ENCODE measurements at regions not wholly inside any gene's neighbourhood (a gene's known extent, or its start where the extent isn't known, plus 50 kb on each side); places are given as distances from the start of the nearest gene placed in this dataset.

DNA sequence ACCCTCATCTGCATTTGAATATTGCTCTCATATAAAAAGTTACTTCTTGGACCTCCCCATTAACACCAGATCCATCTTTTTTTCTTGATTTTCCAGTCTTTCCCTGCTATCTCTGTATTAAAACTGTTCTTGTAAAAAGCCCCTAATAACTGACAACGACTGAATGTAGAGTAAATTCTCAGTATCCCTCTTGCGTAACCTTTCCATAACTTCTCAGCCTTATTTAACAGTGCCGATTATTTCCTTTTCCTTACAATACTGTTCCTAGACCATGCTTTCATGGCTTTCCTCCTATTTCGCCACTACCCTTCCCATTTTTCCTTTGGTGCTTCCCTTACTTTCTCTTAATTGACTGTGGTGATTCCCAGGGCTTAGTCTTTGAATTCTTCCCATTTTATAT is 348.9 kb upstream of the DSEL start:
- no peaks in the 10 kb centered on the region for H3K4me1 ChIP-seq (ENCODE audit: control insufficient read depth, low read length)
- no peaks in the 10 kb centered on the region for H3F3A ChIP-seq (ENCODE audit: control insufficient read depth, insufficient read depth)
- no peaks in the 10 kb centered on the region for H4K20me1 ChIP-seq (ENCODE audit: control insufficient read depth, insufficient read depth, low read depth, low read length)
- no peaks in the 10 kb centered on the region for H3K9me2 ChIP-seq (replicated peaks; ENCODE audit: control insufficient read depth, low read length)
- H3K27ac ChIP-seq (ENCODE audit: low read depth, low read length), result no peak overlapping the region
- TF ChIP-seq, protein P1, sequence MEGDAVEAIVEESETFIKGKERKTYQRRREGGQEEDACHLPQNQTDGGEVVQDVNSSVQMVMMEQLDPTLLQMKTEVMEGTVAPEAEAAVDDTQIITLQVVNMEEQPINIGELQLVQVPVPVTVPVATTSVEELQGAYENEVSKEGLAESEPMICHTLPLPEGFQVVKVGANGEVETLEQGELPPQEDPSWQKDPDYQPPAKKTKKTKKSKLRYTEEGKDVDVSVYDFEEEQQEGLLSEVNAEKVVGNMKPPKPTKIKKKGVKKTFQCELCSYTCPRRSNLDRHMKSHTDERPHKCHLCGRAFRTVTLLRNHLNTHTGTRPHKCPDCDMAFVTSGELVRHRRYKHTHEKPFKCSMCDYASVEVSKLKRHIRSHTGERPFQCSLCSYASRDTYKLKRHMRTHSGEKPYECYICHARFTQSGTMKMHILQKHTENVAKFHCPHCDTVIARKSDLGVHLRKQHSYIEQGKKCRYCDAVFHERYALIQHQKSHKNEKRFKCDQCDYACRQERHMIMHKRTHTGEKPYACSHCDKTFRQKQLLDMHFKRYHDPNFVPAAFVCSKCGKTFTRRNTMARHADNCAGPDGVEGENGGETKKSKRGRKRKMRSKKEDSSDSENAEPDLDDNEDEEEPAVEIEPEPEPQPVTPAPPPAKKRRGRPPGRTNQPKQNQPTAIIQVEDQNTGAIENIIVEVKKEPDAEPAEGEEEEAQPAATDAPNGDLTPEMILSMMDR (IDR thresholded peaks at IDR 0.05; ENCODE audit: low read depth, low read length, poor library complexity, severe bottlenecking), result no peak
- no peak for TF ChIP-seq EZH2phosphoT487 (IDR thresholded peaks at IDR 0.05; ENCODE audit: borderline replicate concordance, low read length)
- H3K4me2 ChIP-seq (ENCODE audit: low read length), result no peak overlapping the region
- no peaks in the 10 kb centered on the region for H3K27me3 ChIP-seq (ENCODE audit: control insufficient read depth, low read length)
- H3K79me2 ChIP-seq (ENCODE audit: control insufficient read depth, low read length), result no peaks in the 10 kb centered on the region
- H3K36me3 ChIP-seq (ENCODE audit: control insufficient read depth, low read length), result no peaks in the 10 kb centered on the region
- H3K4me3 ChIP-seq (ENCODE audit: low read length), result no peak overlapping the region
- H3K9me3 ChIP-seq (ENCODE audit: control insufficient read depth, insufficient read depth, low read length), result no peaks in the 10 kb centered on the region

GRCh38 chr18:67864677-67865340 is 348.3 kb upstream of the DSEL start:
- Histone ChIP-seq H3K36me3 (ENCODE audit: control insufficient read depth, low read length) (no peaks in the 10 kb centered on the region), H3F3A (ENCODE audit: control insufficient read depth, insufficient read depth) (no peaks in the 10 kb centered on the region), H4K20me1 (ENCODE audit: control insufficient read depth, insufficient read depth, low read depth, low read length) (no peaks in the 10 kb centered on the region), H3K79me2 (ENCODE audit: control insufficient read depth, low read length) (no peaks in the 10 kb centered on the region), H3K4me1 (ENCODE audit: control insufficient read depth, low read length) (no peaks in the 10 kb centered on the region), H3K9me3 (ENCODE audit: control insufficient read depth, insufficient read depth, low read length) (no peaks in the 10 kb centered on the region), H3K27me3 (ENCODE audit: control insufficient read depth, low read length) (no peaks in the 10 kb centered on the region), H3K4me3 (ENCODE audit: low read length) (no peak overlapping the region), H3K4me2 (ENCODE audit: low read length) (no peak overlapping the region), H3K27ac (ENCODE audit: low read depth, low read length) (no peak overlapping the region), H3K9me2 (replicated peaks; ENCODE audit: control insufficient read depth, low read length) (no peaks in the 10 kb centered on the region)
- no peak for TF ChIP-seq EZH2phosphoT487 (IDR thresholded peaks at IDR 0.05; ENCODE audit: borderline replicate concordance, low read length)
- TF ChIP-seq, protein P1 (IDR thresholded peaks at IDR 0.05; ENCODE audit: low read depth, low read length, poor library complexity, severe bottlenecking), result no peak

GRCh38 chr18:67862069-67862468 is 345.5 kb upstream of the DSEL start:
- Histone ChIP-seq H3K27me3 (ENCODE audit: control insufficient read depth, low read length) (no peaks in the 10 kb centered on the region), H3K36me3 (ENCODE audit: control insufficient read depth, low read length) (no peaks in the 10 kb centered on the region), H3K9me3 (ENCODE audit: control insufficient read depth, insufficient read depth, low read length) (no peaks in the 10 kb centered on the region), H3K79me2 (ENCODE audit: control insufficient read depth, low read length) (no peaks in the 10 kb centered on the region), H3K4me3 (ENCODE audit: low read length) (no peak overlapping the region), H4K20me1 (ENCODE audit: control insufficient read depth, insufficient read depth, low read depth, low read length) (no peaks in the 10 kb centered on the region), H3K9me2 (replicated peaks; ENCODE audit: control insufficient read depth, low read length) (no peaks in the 10 kb centered on the region), H3K4me1 (ENCODE audit: control insufficient read depth, low read length) (no peaks in the 10 kb centered on the region), H3F3A (ENCODE audit: control insufficient read depth, insufficient read depth) (no peaks in the 10 kb centered on the region), H3K27ac (ENCODE audit: low read depth, low read length) (no peak overlapping the region), H3K4me2 (ENCODE audit: low read length) (no peak overlapping the region)
- TF ChIP-seq, protein P1 (IDR thresholded peaks at IDR 0.05; ENCODE audit: low read depth, low read length, poor library complexity, severe bottlenecking), result no peak
- no peak for TF ChIP-seq EZH2phosphoT487 (IDR thresholded peaks at IDR 0.05; ENCODE audit: borderline replicate concordance, low read length)
